ENCODE measurements at regions not wholly inside any gene's neighbourhood (a gene's known extent, or its start where the extent isn't known, plus 50 kb on each side); places are given as distances from the start of the nearest gene placed in this dataset.

GRCh38 chr14:62158779-62159178 lies 396.6 kb downstream of the SNAPC1 start:
- TF ChIP-seq CTCF (IDR thresholded peaks at IDR 0.05), result no peak
- no peaks in the 10 kb centered on the region for H3K9me3 ChIP-seq
- no peak for DNase-seq
- H3K27me3 ChIP-seq, result no peaks in the 10 kb centered on the region
- no peak overlapping the region for H3K4me3 ChIP-seq
- no peak overlapping the region for H3K27ac ChIP-seq
- no peaks in the 10 kb centered on the region for H3K4me1 ChIP-seq
- no peak overlapping the region for H3K9ac ChIP-seq (ENCODE audit: low read depth in 2 of 2, low read length in 2 of 2)
- H3K36me3 ChIP-seq, result no peaks in the 10 kb centered on the region
- intact Hi-C loops (cut with DNase I), result no loop called here

DNA sequence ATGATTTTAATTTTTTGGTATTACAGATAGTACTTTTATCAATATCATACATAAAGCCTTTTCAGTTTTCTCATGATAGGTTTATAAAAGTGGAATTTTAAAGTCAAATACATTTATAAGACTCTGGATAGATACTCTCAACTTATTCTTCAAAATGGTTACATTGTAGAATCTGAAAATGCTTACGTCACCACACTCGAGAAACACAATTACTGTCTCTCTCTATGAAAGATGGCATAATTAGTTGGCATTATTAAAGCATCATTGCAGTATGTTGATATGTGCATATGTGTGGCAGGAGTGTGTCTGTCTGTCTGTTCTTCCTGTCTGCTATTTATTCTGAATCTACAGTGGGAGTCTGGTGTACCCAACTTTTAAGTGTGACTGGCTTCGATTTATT lies 397.1 kb downstream of the SNAPC1 start:
- no peak overlapping the region for H3K9ac ChIP-seq (ENCODE audit: low read depth in 2 of 2, low read length in 2 of 2)
- intact Hi-C loops (cut with DNase I), result no loop called here
- TF ChIP-seq CTCF (IDR thresholded peaks at IDR 0.05), result no peak
- no peaks in the 10 kb centered on the region for H3K27me3 ChIP-seq
- H3K27ac ChIP-seq, result no peak overlapping the region
- no peak for DNase-seq
- H3K4me1 ChIP-seq, result no peaks in the 10 kb centered on the region
- no peaks in the 10 kb centered on the region for H3K36me3 ChIP-seq
- H3K9me3 ChIP-seq, result no peaks in the 10 kb centered on the region
- H3K4me3 ChIP-seq, result no peak overlapping the region

DNA sequence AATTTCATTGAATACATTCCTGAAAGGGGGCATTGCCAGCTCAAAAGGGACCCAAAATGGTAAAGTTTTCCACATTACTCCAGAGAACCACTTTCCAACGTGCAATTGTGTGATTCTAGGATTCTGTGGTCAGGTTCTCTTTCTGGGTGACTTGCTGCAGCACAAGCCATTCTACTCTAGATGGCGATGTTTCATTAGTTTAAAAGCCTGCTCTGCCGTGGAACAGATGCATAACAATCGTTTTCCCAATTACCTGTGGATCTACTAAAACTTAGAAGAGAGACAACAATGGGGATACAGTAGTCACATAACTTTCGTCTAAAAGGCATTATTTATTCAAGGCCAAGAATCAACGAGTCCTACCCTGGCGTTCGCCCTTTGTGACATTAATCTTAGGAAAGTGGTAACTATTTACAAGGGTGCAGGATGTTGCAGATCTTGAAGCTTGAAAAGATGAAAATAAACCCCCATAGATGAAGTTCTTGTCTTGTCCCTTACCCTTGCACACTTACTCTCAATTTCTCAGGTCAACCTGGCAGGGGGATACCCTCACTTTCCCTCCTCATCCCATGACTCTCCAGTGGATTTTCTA lies 400.9 kb downstream of the SNAPC1 start:
- no peak for DNase-seq
- H3K27ac ChIP-seq, result no peak overlapping the region
- H3K36me3 ChIP-seq, result no peaks in the 10 kb centered on the region
- peak; percentile 40 for TF ChIP-seq CTCF (IDR thresholded peaks at IDR 0.05)
- H3K4me3 ChIP-seq, result no peak overlapping the region
- no peak overlapping the region for H3K9ac ChIP-seq (ENCODE audit: low read depth in 2 of 2, low read length in 2 of 2)
- H3K27me3 ChIP-seq, result no peaks in the 10 kb centered on the region
- no peaks in the 10 kb centered on the region for H3K9me3 ChIP-seq
- intact Hi-C loops (cut with DNase I), result loop anchor here (5.0 kb wide), 1 partner anchor 1114 kb away; no protein-coding TSS in a partner anchor
- H3K4me1 ChIP-seq, result no peaks in the 10 kb centered on the region

DNA sequence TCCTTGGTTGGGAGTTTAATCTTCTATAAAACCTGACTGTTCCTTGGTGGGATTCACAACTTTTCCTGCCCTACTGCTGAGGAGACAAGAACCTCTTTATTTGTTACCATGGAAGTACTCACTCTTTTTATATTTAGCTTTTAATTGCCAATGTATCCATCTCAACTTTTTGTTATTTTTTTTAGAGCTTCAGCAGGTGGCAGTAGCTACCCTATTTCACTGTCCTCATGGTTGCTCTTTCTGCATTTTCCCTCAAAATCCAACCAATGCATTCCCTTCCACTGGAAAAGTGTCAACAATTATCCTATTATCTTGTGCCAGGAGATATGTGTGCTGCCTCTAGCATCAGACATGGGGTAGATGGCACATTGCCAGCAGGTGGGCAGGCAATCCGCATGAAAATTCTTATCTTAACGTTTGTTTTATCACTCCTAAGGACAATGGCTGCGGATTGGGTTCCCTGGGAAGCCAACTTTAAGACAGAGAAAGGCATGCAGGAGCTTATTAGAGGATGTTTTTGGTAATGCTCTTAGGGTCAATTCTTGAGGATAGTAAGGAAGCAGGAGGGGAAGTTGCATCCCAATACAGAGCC lies 406.4 kb downstream of the SNAPC1 start:
- intact Hi-C loops (cut with DNase I), result no loop called here
- no peak for TF ChIP-seq CTCF (IDR thresholded peaks at IDR 0.05)

DNA sequence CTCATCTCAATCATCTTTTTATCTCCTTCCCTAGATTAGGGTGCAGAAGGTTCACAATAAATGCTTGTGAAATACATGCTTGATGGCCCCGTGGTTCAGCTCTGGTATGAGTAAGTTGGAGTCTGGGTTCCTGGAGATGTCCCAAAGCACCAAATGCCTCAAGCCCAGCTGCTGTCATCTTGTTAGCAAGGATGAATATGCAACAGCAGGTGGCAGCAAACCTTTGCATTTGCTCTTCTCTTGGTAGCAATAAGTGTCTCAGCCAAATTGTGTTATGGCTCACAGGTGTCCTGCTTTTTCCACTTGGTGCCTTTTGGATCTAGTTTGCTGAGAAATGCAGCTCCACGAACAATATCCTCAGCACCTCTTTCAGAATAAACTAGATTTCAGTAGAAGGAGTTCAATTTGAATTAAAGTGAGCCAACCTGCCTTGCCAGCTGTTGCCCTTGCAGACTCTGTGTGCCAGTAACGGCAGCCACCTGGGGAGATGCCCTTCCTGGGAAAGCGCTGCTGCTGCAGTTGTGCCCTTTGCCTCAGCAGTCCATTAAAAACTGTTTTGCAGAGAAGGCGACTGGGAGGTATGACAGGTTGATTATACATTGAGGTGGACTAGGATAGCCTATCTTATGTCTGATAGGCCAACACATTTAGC lies 417.3 kb downstream of the SNAPC1 start:
- intact Hi-C loops (cut with DNase I), result loop anchor here (5.0 kb wide), 1 partner anchor 1098 kb away; no protein-coding TSS in a partner anchor
- no peak overlapping the region for H3K4me3 ChIP-seq
- peak; percentile 28 for DNase-seq
- no peaks in the 10 kb centered on the region for H3K9me3 ChIP-seq
- H3K27me3 ChIP-seq, result no peaks in the 10 kb centered on the region
- no peaks in the 10 kb centered on the region for H3K36me3 ChIP-seq
- no peak overlapping the region for H3K27ac ChIP-seq
- no peak overlapping the region for H3K9ac ChIP-seq (ENCODE audit: low read depth in 2 of 2, low read length in 2 of 2)
- TF ChIP-seq CTCF (IDR thresholded peaks at IDR 0.05), result no peak
- H3K4me1 ChIP-seq, result no peaks in the 10 kb centered on the region

More for the DNA sequence above, 406.4 kb downstream of the SNAPC1 start:
- no peaks in the 10 kb centered on the region for H3K36me3 ChIP-seq
- no peak overlapping the region for H3K27ac ChIP-seq
- no peak for DNase-seq
- H3K4me3 ChIP-seq, result no peak overlapping the region
- no peaks in the 10 kb centered on the region for H3K27me3 ChIP-seq
- no peaks in the 10 kb centered on the region for H3K9me3 ChIP-seq
- H3K9ac ChIP-seq (ENCODE audit: low read depth in 2 of 2, low read length in 2 of 2), result no peak overlapping the region
- no peaks in the 10 kb centered on the region for H3K4me1 ChIP-seq
